Peyer's patch (tissue), 4 donors: ENCODE measurements at regions not wholly inside any gene's neighbourhood (a gene's known extent, or its start where the extent isn't known, plus 50 kb on each side); places are given as distances from the start of the nearest gene placed in this dataset.

Source experiments
- DNase-seq, 3 donors: peaks; one replicate each; pipeline ENCODE4 v3.0.0-alpha.2; 2017 to 2019
- H3K27ac ChIP-seq, 4 donors: fragments of 200-600 bp; sonication (generic); one replicate each; pipeline ENCODE4 v1.5.1; 2016 to 2019
- H3K27me3 ChIP-seq, 2 donors: fragments of 200-600 bp; sonication (generic); one replicate each; pipeline ENCODE4 v1.5.1; 2019
- H3K36me3 ChIP-seq, 3 donors: fragments of 200-600 bp; sonication (generic); one replicate each; pipeline ENCODE4 v1.5.1; 2016 to 2019
- H3K4me1 ChIP-seq, 4 donors: fragments of 200-600 bp; sonication (generic); one replicate each; pipeline ENCODE4 v1.5.1; 2016 to 2019
- H3K4me3 ChIP-seq, 4 donors: fragments of 200-600 bp; sonication (generic); 1 replicate in 3 of 4; 2 replicates in 1 of 4; pipeline ENCODE4 v1.5.1; 2016 to 2019; ENCODE audit warnings: mild to moderate bottlenecking in 1 of 4
- H3K9me3 ChIP-seq, 4 donors: fragments of 200-600 bp; sonication (generic); one replicate each; pipeline ENCODE4 v1.5.1; 2016 to 2019; ENCODE audit warnings: mild to moderate bottlenecking in 1 of 4
- POLR2A ChIP-seq, 2 donors: fragments of 450-650 bp; IDR thresholded peaks; one replicate each; pipeline ENCODE4 v1.5.1; 2017; ENCODE audit warnings: antibody characterized with exemption in 2 of 2, mild to moderate bottlenecking in 2 of 2, moderate library complexity in 2 of 2
- TF ChIP-seq, protein P1 (sequence below), 6 experiments: fragments of 450-650 bp in 4 of 6; fragments of 200-600 bp in 2 of 6; sonication (generic) in 1 of 6; IDR thresholded peaks; one replicate each; pipeline ENCODE4 v1.5.1; 2017 to 2019; ENCODE audit warnings: antibody characterized with exemption in 6 of 6, mild to moderate bottlenecking in 3 of 6, moderate library complexity in 1 of 6

DNA sequence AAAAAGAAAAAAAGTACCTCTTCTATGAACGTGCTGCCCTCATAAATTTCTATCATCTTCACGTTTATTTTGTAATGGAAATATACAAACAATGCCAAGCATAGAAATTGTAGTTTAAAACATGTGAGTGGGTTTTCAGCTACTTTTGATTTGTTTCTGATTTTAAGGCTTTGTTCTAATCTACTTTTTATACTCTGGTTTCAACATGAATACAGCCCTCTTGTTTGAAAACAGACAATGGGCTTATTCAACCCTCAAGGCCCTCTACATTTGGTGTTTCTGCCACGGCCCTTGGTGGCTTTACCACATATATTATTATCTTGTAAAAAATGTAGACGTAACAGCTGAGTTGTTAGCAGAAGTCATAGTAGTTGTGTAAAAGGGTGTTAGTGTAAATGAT, 153.9 kb downstream of the SOX4 start:
- peaks cover 0 to 4% (median 0%) of the 10 kb centered on the region in 4 donors for H3K4me1 ChIP-seq
- TF ChIP-seq, protein P1, sequence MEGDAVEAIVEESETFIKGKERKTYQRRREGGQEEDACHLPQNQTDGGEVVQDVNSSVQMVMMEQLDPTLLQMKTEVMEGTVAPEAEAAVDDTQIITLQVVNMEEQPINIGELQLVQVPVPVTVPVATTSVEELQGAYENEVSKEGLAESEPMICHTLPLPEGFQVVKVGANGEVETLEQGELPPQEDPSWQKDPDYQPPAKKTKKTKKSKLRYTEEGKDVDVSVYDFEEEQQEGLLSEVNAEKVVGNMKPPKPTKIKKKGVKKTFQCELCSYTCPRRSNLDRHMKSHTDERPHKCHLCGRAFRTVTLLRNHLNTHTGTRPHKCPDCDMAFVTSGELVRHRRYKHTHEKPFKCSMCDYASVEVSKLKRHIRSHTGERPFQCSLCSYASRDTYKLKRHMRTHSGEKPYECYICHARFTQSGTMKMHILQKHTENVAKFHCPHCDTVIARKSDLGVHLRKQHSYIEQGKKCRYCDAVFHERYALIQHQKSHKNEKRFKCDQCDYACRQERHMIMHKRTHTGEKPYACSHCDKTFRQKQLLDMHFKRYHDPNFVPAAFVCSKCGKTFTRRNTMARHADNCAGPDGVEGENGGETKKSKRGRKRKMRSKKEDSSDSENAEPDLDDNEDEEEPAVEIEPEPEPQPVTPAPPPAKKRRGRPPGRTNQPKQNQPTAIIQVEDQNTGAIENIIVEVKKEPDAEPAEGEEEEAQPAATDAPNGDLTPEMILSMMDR (IDR thresholded peaks at IDR 0.05) = no peak
- TF ChIP-seq POLR2A (IDR thresholded peaks at IDR 0.05) = no peak
- no peak for DNase-seq
- H3K36me3 ChIP-seq = no peaks in the 10 kb centered on the region
- H3K9me3 ChIP-seq = no peaks in the 10 kb centered on the region
- no peak overlapping the region for H3K27ac ChIP-seq
- no peak overlapping the region for H3K4me3 ChIP-seq
- no peaks in the 10 kb centered on the region for H3K27me3 ChIP-seq

DNA sequence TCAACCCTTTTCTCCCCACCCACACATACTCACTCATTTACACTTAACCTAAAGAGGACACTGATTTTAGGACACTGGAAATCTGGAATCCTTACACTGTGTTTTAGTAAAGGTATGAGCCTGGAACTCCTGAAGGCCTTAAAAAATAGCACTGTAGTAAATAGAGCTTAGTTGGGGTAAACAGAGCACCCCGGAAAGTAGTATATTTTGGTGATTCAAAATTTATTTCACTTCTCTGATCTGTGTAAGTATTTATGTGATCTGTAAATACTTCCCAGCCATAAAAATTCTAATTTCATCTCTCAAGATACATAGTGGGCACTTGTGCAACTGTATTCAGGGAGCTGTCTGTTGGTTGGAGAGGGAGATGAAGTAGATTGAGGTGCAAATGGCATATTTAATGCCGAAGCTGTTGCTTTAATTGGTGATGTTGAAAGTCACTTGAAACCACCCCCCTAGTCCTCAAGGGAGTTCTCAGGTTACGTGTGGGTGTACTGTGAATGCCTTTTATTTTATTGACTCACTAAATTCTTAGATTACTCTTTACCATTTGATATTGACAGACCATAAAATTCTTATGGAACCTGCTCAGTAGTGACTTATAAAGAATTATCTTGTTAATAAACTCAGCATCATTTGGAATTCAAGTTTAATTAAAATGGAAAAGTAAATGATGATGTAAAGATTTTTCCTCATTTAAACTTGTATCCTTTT, 154.9 kb downstream of the SOX4 start:
- Histone ChIP-seq H3K36me3 (no peaks in the 10 kb centered on the region), H3K4me1 (no peaks in the 10 kb centered on the region), H3K9me3 (no peaks in the 10 kb centered on the region), H3K27me3 (no peaks in the 10 kb centered on the region), H3K4me3 (no peak overlapping the region), H3K27ac (no peak overlapping the region)
- TF ChIP-seq, protein P1 (IDR thresholded peaks at IDR 0.05) = no peak
- TF ChIP-seq POLR2A (IDR thresholded peaks at IDR 0.05) = no peak
- no peak for DNase-seq

DNA sequence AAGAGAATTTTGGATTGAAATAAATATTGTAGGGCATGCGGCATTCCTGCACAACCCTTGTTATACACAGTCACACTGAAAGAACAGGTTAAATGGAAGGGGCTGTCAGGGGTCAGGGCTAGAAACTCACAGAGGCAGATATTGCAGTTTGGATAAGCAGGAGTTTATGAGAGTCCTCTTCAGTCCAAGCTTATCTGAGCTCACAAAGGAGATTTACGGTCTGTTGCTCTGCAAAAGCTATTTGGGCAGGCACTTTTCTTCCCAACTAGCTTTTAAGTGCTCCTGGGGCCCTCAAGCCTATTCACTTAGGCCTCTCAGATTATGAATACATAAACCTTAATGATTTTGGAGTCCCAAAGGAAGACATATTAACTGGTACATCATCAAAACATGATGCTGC, 156.2 kb downstream of the SOX4 start:
- DNase-seq = no peak
- Histone ChIP-seq H3K27ac (no peak overlapping the region), H3K4me3 (no peak overlapping the region), H3K27me3 (no peaks in the 10 kb centered on the region), H3K4me1 (no peaks in the 10 kb centered on the region), H3K9me3 (no peaks in the 10 kb centered on the region), H3K36me3 (no peaks in the 10 kb centered on the region)
- TF ChIP-seq, protein P1 (IDR thresholded peaks at IDR 0.05) = no peak
- no peak for TF ChIP-seq POLR2A (IDR thresholded peaks at IDR 0.05)

DNA sequence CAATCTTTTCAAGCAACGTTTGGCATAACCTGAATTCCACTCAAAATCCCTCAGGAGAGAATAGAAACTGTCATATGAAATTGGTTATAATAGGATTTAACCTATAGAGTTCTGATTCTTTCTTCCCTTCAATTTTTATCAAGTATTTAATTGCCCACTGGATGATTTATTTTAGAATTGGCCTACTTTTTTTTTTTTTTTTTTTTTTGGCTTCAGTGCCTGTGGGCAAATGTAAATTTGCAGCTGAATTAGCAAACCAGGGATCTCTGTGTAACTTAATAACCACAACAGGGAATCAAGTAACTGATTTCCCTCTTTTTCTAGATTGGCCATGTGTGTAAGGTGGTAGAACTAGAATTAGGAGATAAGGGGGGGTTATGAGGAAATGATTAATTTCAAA, 157.0 kb downstream of the SOX4 start:
- no peak overlapping the region for H3K27ac ChIP-seq
- H3K36me3 ChIP-seq = no peaks in the 10 kb centered on the region
- DNase-seq = no peak
- no peaks in the 10 kb centered on the region for H3K27me3 ChIP-seq
- no peak for TF ChIP-seq POLR2A (IDR thresholded peaks at IDR 0.05)
- TF ChIP-seq, protein P1 (IDR thresholded peaks at IDR 0.05) = no peak
- no peaks in the 10 kb centered on the region for H3K9me3 ChIP-seq
- no peak overlapping the region for H3K4me3 ChIP-seq
- H3K4me1 ChIP-seq = no peaks in the 10 kb centered on the region

DNA sequence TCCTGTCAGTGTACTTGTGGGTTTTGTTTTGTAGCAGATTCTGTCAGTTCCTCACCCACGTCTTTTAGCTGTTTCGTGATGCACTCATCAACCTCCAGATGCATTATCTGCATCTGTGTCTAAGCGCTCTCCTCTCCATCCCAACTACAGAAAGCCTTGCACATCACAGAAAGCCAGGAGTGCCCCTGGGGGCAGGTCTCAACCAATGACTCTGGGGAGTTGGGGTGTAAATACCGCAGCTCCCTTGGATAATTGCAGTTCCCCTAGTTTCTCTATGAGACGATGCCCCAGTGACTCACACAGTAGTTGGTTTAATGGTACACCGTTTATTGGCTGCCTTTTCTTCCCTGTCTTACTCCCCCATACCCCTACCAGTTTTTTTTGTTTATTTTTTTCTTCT, 158.1 kb downstream of the SOX4 start:
- no peak for DNase-seq
- Histone ChIP-seq H3K27ac (no peak overlapping the region), H3K9me3 (no peaks in the 10 kb centered on the region), H3K36me3 (no peaks in the 10 kb centered on the region), H3K27me3 (no peaks in the 10 kb centered on the region), H3K4me1 (no peaks in the 10 kb centered on the region), H3K4me3 (no peak overlapping the region)
- TF ChIP-seq, protein P1 (IDR thresholded peaks at IDR 0.05) = no peak
- TF ChIP-seq POLR2A (IDR thresholded peaks at IDR 0.05) = no peak
